PC-3 (cell line): ENCODE measurements at regions not wholly inside any gene's neighbourhood (a gene's known extent, or its start where the extent isn't known, plus 50 kb on each side); places are given as distances from the start of the nearest gene placed in this dataset.

Experiments
- ATAC-seq: fragments of 200-7000 bp; cut with Tn5 transposase; 2 replicates; pipeline ENCODE4 v1.9.1; 2020; ENCODE audit warnings: mild to moderate bottlenecking, moderate library complexity
- BruUV-seq: library from RNA; stranded (reverse); fragments of 400-500 nt; replicated peaks from 2 replicates; lab custom pipeline; 2021; lab: Mats Ljungman, UMichigan
- CTCF ChIA-PET: fragments of 300-600 bp; sonication (Branson Sonifier 250); formaldehyde crosslinking; loops from one replicate; lab custom pipeline; 2022; ENCODE audit warnings: antibody characterized with exemption; lab: Charles Lee
- POLR2A ChIA-PET: fragments of 300-600 bp; sonication (Branson Sonifier 250); formaldehyde crosslinking; loops from one replicate; lab custom pipeline; 2022; ENCODE audit warnings: antibody characterized with exemption; ENCODE audit not compliant: unreplicated experiment; lab: Charles Lee
- DNase-seq: peaks from one replicate; pipeline ENCODE4 v3.0.0-alpha.2; 2015
- H2AFZ ChIP-seq: fragments of 300-600 bp; sonication (generic); 2 replicates; pipeline ENCODE4 v1.6.0; 2016; ENCODE audit warnings: antibody characterized with exemption, low read length
- H3F3A ChIP-seq: fragments of 300-600 bp; sonication (generic); one replicate; pipeline ENCODE4 v1.6.0; 2017; ENCODE audit warnings: antibody characterized with exemption, low read length, control low read depth, mild to moderate bottlenecking; ENCODE audit not compliant: unreplicated experiment
- H3K27ac ChIP-seq: fragments of 300-600 bp; sonication (generic); 2 replicates; pipeline ENCODE4 v1.5.1; 2016; ENCODE audit warnings: mild to moderate bottlenecking, low read length
- H3K27me3 ChIP-seq: fragments of 300-600 bp; sonication (generic); 2 replicates; pipeline ENCODE4 v1.6.1; 2016; ENCODE audit warnings: low read length, mixed read lengths
- H3K36me3 ChIP-seq: fragments of 300-600 bp; sonication (generic); 2 replicates; pipeline ENCODE4 v1.6.1; 2016; ENCODE audit warnings: low read depth, mixed run types, low read length, mixed read lengths
- H3K4me1 ChIP-seq: fragments of 300-600 bp; sonication (generic); 2 replicates; pipeline ENCODE4 v1.5.1; 2016; ENCODE audit warnings: low read length; ENCODE audit not compliant: insufficient read depth
- H3K4me2 ChIP-seq: fragments of 300-600 bp; sonication (generic); 2 replicates; pipeline ENCODE4 v1.6.0; 2016; ENCODE audit warnings: low read length
- H3K4me3 ChIP-seq: fragments of 300-600 bp; sonication (generic); 2 replicates; pipeline ENCODE4 v1.5.1; 2016; ENCODE audit warnings: mild to moderate bottlenecking, low read length, mixed read lengths
- H3K79me2 ChIP-seq: fragments of 300-600 bp; sonication (generic); 2 replicates; pipeline ENCODE4 v1.6.1; 2017; ENCODE audit warnings: low read length, mixed read lengths
- H3K9ac ChIP-seq: fragments of 300-600 bp; sonication (generic); 2 replicates; pipeline ENCODE4 v1.6.0; 2016; ENCODE audit warnings: mild to moderate bottlenecking, low read length
- H3K9me2 ChIP-seq: fragments of 300-600 bp; sonication (generic); replicated peaks from 2 replicates; pipeline ENCODE4 v1.6.1; 2016; ENCODE audit warnings: mixed run types, low read length, mixed read lengths
- H3K9me3 ChIP-seq: fragments of 300-600 bp; sonication (generic); 2 replicates; pipeline ENCODE4 v1.6.1; 2016; ENCODE audit warnings: low read length, mixed read lengths
- H4K20me1 ChIP-seq: fragments of 300-600 bp; sonication (generic); 2 replicates; pipeline ENCODE4 v1.6.1; 2016; ENCODE audit warnings: low read length, mixed read lengths
- CTCF ChIP-seq: fragments of 300-600 bp; sonication (generic); conservative IDR thresholded peaks from 2 replicates; pipeline ENCODE4 v1.5.1; 2017; ENCODE audit warnings: antibody characterized with exemption, low read depth, mild to moderate bottlenecking, low read length
- EZH2 ChIP-seq: fragments of 300-600 bp; sonication (generic); IDR thresholded peaks from one replicate; pipeline ENCODE4 v1.6.1; 2017; ENCODE audit warnings: antibody characterized with exemption, mild to moderate bottlenecking, low read length; ENCODE audit not compliant: unreplicated experiment
- EZH2phosphoT487 ChIP-seq: fragments of 300-600 bp; sonication (generic); IDR thresholded peaks from 2 replicates; pipeline ENCODE4 v1.6.1; 2018; ENCODE audit warnings: mild to moderate bottlenecking, antibody characterized with exemption, low read length, borderline replicate concordance
- intact Hi-C: fragments of 100-400 bp; cut with micrococcal nuclease; formaldehyde crosslinking; loops from 2 replicates; pipeline ENCODE4 v1.9.0; 2023

GRCh38 chr17:409308-409847 is 56.8 kb upstream of the RPH3AL start:
- BruUV-seq: TSS peak; percentile 97
- Histone ChIP-seq H2AFZ (peak overlapping the region; percentile 82), H4K20me1 (no peaks in the 10 kb centered on the region), H3K4me3 (peak overlapping the region; percentile 52; the same call in 1 of the 2 replicates), H3K79me2 (no peaks in the 10 kb centered on the region), H3K27ac (peak overlapping the region; percentile 25; the same call in 1 of the 2 replicates), H3K9me2 (no peaks in the 10 kb centered on the region), H3K27me3 (no peaks in the 10 kb centered on the region), H3K36me3 (no peaks in the 10 kb centered on the region), H3K4me2 (peak overlapping the region; percentile 79), H3F3A (no peaks in the 10 kb centered on the region), H3K4me1 (peaks cover 4% of the 10 kb centered on the region; the same call in 1 of the 2 replicates), H3K9me3 (no peaks in the 10 kb centered on the region), H3K9ac (peak overlapping the region; percentile 66)
- DNase-seq (no peak), ATAC-seq (no peak)
- intact Hi-C loops: no loop called here
- TF ChIP-seq EZH2phosphoT487 (no peak), EZH2 (no peak), CTCF (no peak)
- CTCF ChIA-PET: no interaction called here
- POLR2A ChIA-PET: no interaction called here

GRCh38 chr17:404703-405102 is 52.1 kb upstream of the RPH3AL start:
- DNase-seq: no peak
- H3K27ac ChIP-seq: no peak overlapping the region
- no peaks in the 10 kb centered on the region for H4K20me1 ChIP-seq
- H3K9ac ChIP-seq: no peak overlapping the region
- POLR2A ChIA-PET: no interaction called here
- intact Hi-C loops: no loop called here
- CTCF ChIA-PET: no interaction called here
- no peak overlapping the region for H2AFZ ChIP-seq
- no peaks in the 10 kb centered on the region for H3K9me3 ChIP-seq
- peaks cover 4% of the 10 kb centered on the region; the same call in 1 of the 2 replicates for H3K4me1 ChIP-seq
- 0 out of 2 replicates have a peak, but pooled peaks cover 6% of the 10 kb centered on the region for H3K27me3 ChIP-seq
- H3K4me3 ChIP-seq: no peak overlapping the region
- H3K79me2 ChIP-seq: no peaks in the 10 kb centered on the region
- H3K9me2 ChIP-seq: no peaks in the 10 kb centered on the region
- ATAC-seq: no peak
- TF ChIP-seq EZH2 (no peak), EZH2phosphoT487 (no peak), CTCF (no peak)
- no peaks in the 10 kb centered on the region for H3K36me3 ChIP-seq
- no peaks in the 10 kb centered on the region for H3F3A ChIP-seq
- BruUV-seq: no TSS peak
- no peak overlapping the region for H3K4me2 ChIP-seq
